ENCODE measurements at regions not wholly inside any gene's neighbourhood (a gene's known extent, or its start where the extent isn't known, plus 50 kb on each side); places are given as distances from the start of the nearest gene placed in this dataset.

DNA sequence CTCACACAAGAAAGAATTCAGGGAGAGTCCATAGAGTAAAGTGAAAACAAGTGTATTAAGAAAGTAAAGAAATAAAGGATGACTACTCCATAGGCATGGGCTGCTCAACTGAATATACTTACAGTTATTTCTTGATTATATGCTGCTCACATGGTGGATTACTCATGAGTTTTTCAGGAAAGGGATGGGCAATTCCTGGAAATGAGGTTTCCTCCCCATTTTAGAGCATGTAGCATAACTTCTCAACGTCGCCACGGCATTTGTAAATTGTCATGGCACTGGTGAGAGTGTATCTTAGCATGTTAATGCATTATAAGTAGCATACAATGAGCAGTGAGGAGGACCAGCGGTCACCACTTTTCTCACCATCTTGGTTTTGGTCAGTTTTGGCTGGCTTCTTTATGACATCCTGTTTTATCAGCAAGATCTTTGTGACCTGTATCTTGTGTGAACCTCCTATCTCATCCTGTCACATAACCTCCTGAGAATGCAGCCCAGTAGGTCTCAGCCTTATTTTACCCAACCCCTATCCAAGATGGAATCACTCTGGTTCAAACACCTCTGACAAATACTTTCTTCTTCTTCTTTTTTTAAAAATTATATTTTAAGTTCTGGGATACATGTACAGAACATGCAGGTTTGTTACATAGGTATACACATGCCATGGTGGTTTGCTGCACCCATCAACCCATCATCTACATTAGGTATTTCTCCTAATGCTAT lies 849.7 kb downstream of the TBL1XR1 start:
- Histone ChIP-seq H3F3A (replicated peaks; ENCODE audit: insufficient read depth) (no peaks in the 10 kb centered on the region), H3K36me3 (replicated peaks in 1 of 2; ENCODE audit: control insufficient read depth in 1 of 2, insufficient read depth in 2 of 2, low read length in 1 of 2) (no peaks in the 10 kb centered on the region), H3K27me3 (ENCODE audit: insufficient read depth) (no peaks in the 10 kb centered on the region), H2AFZ (ENCODE audit: low read depth) (no peak overlapping the region), H3K79me2 (ENCODE audit: insufficient read depth) (no peaks in the 10 kb centered on the region), H4K20me1 (ENCODE audit: insufficient read depth) (no peaks in the 10 kb centered on the region), H3K9ac (no peak overlapping the region), H3K4me2 (no peak overlapping the region), H3K4me3 (ENCODE audit: low read depth in 2 of 2, low read length in 1 of 2) (no peak overlapping the region), H3K9me2 (no peaks in the 10 kb centered on the region), H3K4me1 (ENCODE audit: control insufficient read depth in 1 of 2, insufficient read depth in 2 of 2, low read depth in 1 of 2, low read length in 1 of 2) (no peaks in the 10 kb centered on the region), H3K9me3 (no peaks in the 10 kb centered on the region), H3K27ac (ENCODE audit: low read depth in 2 of 2, low read length in 1 of 2) (no peak overlapping the region)
- DNase-seq, result no peak
- 58% methylated on average over 4 of the region's 4 CpGs for WGBS (ENCODE audit: low lambda C conversion rate)
- CTCF ChIA-PET, result no interaction called here
- POLR2A ChIA-PET, result no interaction called here
- TF ChIP-seq ELF1 (IDR thresholded peaks at IDR 0.05) (no peak), NFIC (IDR thresholded peaks at IDR 0.05; ENCODE audit: borderline replicate concordance) (no peak), MXI1 (IDR thresholded peaks at IDR 0.05; ENCODE audit: low read depth, low read length) (no peak), RFX5 (IDR thresholded peaks at IDR 0.05; ENCODE audit: low read length) (no peak), TCF12 (IDR thresholded peaks at IDR 0.05) (no peak), FOSL2 (IDR thresholded peaks at IDR 0.05; ENCODE audit: borderline replicate concordance, low read depth) (no peak), SIN3A (IDR thresholded peaks at IDR 0.05; ENCODE audit: borderline replicate concordance, low read depth, low read length) (no peak), RXRA (IDR thresholded peaks at IDR 0.05; ENCODE audit: borderline replicate concordance, low read depth) (no peak), FOXJ3 (CRISPR knock-in tag; IDR thresholded peaks at IDR 0.05) (no peak)

GRCh38 chr3:176341963-176342362 lies 855.3 kb downstream of the TBL1XR1 start:
- Histone ChIP-seq H3K4me2 (no peak overlapping the region), H3K9ac (no peak overlapping the region), H4K20me1 (ENCODE audit: insufficient read depth) (no peaks in the 10 kb centered on the region), H3K79me2 (ENCODE audit: insufficient read depth) (no peaks in the 10 kb centered on the region), H3K4me3 (ENCODE audit: low read depth in 2 of 2, low read length in 1 of 2) (no peak overlapping the region), H3K36me3 (replicated peaks in 1 of 2; ENCODE audit: control insufficient read depth in 1 of 2, insufficient read depth in 2 of 2, low read length in 1 of 2) (no peaks in the 10 kb centered on the region), H3K9me2 (no peaks in the 10 kb centered on the region), H3K27me3 (ENCODE audit: insufficient read depth) (no peaks in the 10 kb centered on the region), H2AFZ (ENCODE audit: low read depth) (no peak overlapping the region), H3K4me1 (ENCODE audit: control insufficient read depth in 1 of 2, insufficient read depth in 2 of 2, low read depth in 1 of 2, low read length in 1 of 2) (no peaks in the 10 kb centered on the region), H3K9me3 (no peaks in the 10 kb centered on the region), H3F3A (replicated peaks; ENCODE audit: insufficient read depth) (no peaks in the 10 kb centered on the region), H3K27ac (ENCODE audit: low read depth in 2 of 2, low read length in 1 of 2) (no peak overlapping the region)
- 59% methylated on average over 5 of the region's 5 CpGs for WGBS (ENCODE audit: low lambda C conversion rate)
- ChIA-PET CTCF (interaction anchor here (1.0 kb wide), 1 partner anchor 16 kb away, joined by 3 read pairs; no protein-coding TSS in a partner anchor), POLR2A (no interaction called here)
- TF ChIP-seq REST (IDR thresholded peaks at IDR 0.05; ENCODE audit: low read depth, low read length), result no peak
- TF ChIP-seq TCF12 (IDR thresholded peaks at IDR 0.05), result no peak
- TF ChIP-seq ELF1 (IDR thresholded peaks at IDR 0.05), result no peak
- TF ChIP-seq POLR2AphosphoS5 (IDR thresholded peaks at IDR 0.05; ENCODE audit: low read depth, low read length), result no peak
- no peak for TF ChIP-seq RCOR1 (IDR thresholded peaks at IDR 0.05; ENCODE audit: low read length)
- no peak for TF ChIP-seq RAD21 (IDR thresholded peaks at IDR 0.05; ENCODE audit: low read length)
- TF ChIP-seq FOSL2 (IDR thresholded peaks at IDR 0.05; ENCODE audit: borderline replicate concordance, low read depth), result no peak
- TF ChIP-seq YY1 (IDR thresholded peaks at IDR 0.05; ENCODE audit: low read depth), result no peak
- TF ChIP-seq CHD2 (IDR thresholded peaks at IDR 0.05; ENCODE audit: low read length, partially characterized antibody), result no peak
- TF ChIP-seq NRF1 (IDR thresholded peaks at IDR 0.05; ENCODE audit: low read depth, low read length), result no peak
- TF ChIP-seq SIN3A (IDR thresholded peaks at IDR 0.05; ENCODE audit: borderline replicate concordance, low read depth, low read length), result no peak
- no peak for DNase-seq

All from SK-N-SH (cell line).